Caco-2 (cell line): ENCODE measurements at regions not wholly inside any gene's neighbourhood (a gene's known extent, or its start where the extent isn't known, plus 50 kb on each side); places are given as distances from the start of the nearest gene placed in this dataset.

ENCODE experiments used
- BruUV-seq: library from RNA; stranded (reverse); fragments of 400-500 nt; replicated peaks from 2 replicates; lab custom pipeline; 2021; lab: Mats Ljungman, UMichigan
- CTCF ChIA-PET: fragments of 300-600 bp; sonication (Branson Sonifier 250); formaldehyde crosslinking; loops from one replicate; lab custom pipeline; 2022; ENCODE audit warnings: antibody characterized with exemption; lab: Charles Lee
- POLR2A ChIA-PET: fragments of 300-600 bp; sonication (Branson Sonifier 250); formaldehyde crosslinking; loops from one replicate; lab custom pipeline; 2022; ENCODE audit warnings: antibody characterized with exemption; lab: Charles Lee
- DNase-seq, 2 experiments: peaks; one replicate each; pipeline versions ENCODE4 v3.0.0 to v3.0.0-alpha.2; 2020 to 2022
- H3K27me3 ChIP-seq: replicated peaks from 2 replicates; pipeline ENCODE4 v1.6.0; 2011; ENCODE audit warnings: low read length; ENCODE audit not compliant: control insufficient read depth, insufficient read depth
- H3K36me3 ChIP-seq: 2 replicates; pipeline ENCODE4 v1.5.1; 2011; ENCODE audit warnings: low read length; ENCODE audit not compliant: control insufficient read depth, insufficient read depth
- H3K4me1 ChIP-seq: fragments of 250-450 bp; sonication (Bioruptor Pico); 2 replicates; pipeline ENCODE4 v1.5.1; 2020; ENCODE audit warnings: mild to moderate bottlenecking
- H3K4me3 ChIP-seq: 2 replicates; pipeline ENCODE4 v1.5.1; 2011; ENCODE audit warnings: low read depth, mild to moderate bottlenecking, control low read depth, low read length
- H3K9me3 ChIP-seq: fragments of 250-450 bp; sonication (Bioruptor Pico); 2 replicates; pipeline ENCODE4 v1.5.1; 2020; ENCODE audit warnings: mild to moderate bottlenecking, moderate library complexity
- H3K27ac Mint-ChIP-seq: one replicate; pipeline ENCODE4 v1.8.0; 2022; ENCODE audit warnings: mixed read lengths; ENCODE audit not compliant: unreplicated experiment
- H3K27me3 Mint-ChIP-seq: one replicate; pipeline ENCODE4 v1.8.0; 2022; ENCODE audit warnings: mixed read lengths; ENCODE audit not compliant: insufficient read depth, unreplicated experiment
- H3K36me3 Mint-ChIP-seq: one replicate; pipeline ENCODE4 v1.8.0; 2022; ENCODE audit warnings: mild to moderate bottlenecking, mixed read lengths; ENCODE audit not compliant: insufficient read depth, unreplicated experiment
- H3K4me1 Mint-ChIP-seq: one replicate; pipeline ENCODE4 v1.8.0; 2022; ENCODE audit warnings: low read depth, mixed read lengths; ENCODE audit not compliant: unreplicated experiment
- H3K4me3 Mint-ChIP-seq: one replicate; pipeline ENCODE4 v1.8.0; 2022; ENCODE audit warnings: mild to moderate bottlenecking, moderate library complexity, mixed read lengths; ENCODE audit not compliant: unreplicated experiment
- H3K9me3 Mint-ChIP-seq: one replicate; pipeline ENCODE4 v1.8.0; 2022; ENCODE audit warnings: mixed read lengths; ENCODE audit not compliant: unreplicated experiment
- intact Hi-C: fragments of 100-400 bp; cut with micrococcal nuclease; formaldehyde crosslinking; loops from one replicate; pipeline ENCODE4 v1.10.0; 2022; ENCODE audit not compliant: unreplicated experiment
- TF ChIP-seq, protein P1 (sequence below), 2 experiments: fragments of 200-600 bp in 1 of 2; IDR thresholded peaks; 1 replicate in 1 of 2; 2 replicates in 1 of 2; pipeline versions ENCODE4 v1.5.1 to v1.8.0; 2011 to 2022; ENCODE audit warnings: antibody characterized with exemption in 1 of 2, control low read depth in 1 of 2, inconsistent platforms in 1 of 2, low read depth in 1 of 2, low read length in 1 of 2, mild to moderate bottlenecking in 1 of 2, moderate library complexity in 1 of 2; ENCODE audit not compliant: insufficient read depth in 1 of 2, severe bottlenecking in 1 of 2, unreplicated experiment in 1 of 2

DNA sequence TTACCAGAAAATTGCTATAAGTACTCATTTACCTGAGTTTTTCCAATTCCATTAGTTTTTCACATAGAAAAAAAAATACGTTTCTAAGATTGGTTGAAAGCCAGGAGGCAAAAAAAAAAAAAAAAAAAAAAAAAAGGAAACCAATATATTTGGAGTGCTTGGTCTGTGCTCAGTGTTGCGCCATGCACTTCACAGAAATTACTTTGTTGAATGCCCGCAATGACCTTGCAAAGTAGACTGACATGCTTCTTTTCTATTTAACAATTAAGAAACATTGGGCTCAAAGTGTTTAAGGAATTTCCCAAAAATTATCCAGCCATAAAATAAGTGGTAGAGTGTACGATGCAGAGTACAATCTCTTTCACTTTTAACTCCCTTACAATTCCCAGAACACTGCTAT is 65.2 kb upstream of the PAPPA start:
- Histone ChIP-seq H3K9me3 (no peaks in the 10 kb centered on the region), H3K27me3 (no peaks in the 10 kb centered on the region), H3K4me3 (no peak overlapping the region), H3K36me3 (no peaks in the 10 kb centered on the region), H3K4me1 (no peaks in the 10 kb centered on the region)
- CTCF ChIA-PET: no interaction called here
- POLR2A ChIA-PET: no interaction called here
- Mint-ChIP-seq H3K9me3 (no peaks in the 10 kb centered on the region), H3K36me3 (no peaks in the 10 kb centered on the region), H3K27me3 (peaks cover 2% of the 10 kb centered on the region), H3K27ac (no peak overlapping the region), H3K4me3 (no peak overlapping the region), H3K4me1 (no peaks in the 10 kb centered on the region)
- BruUV-seq: no TSS peak
- intact Hi-C loops: no loop called here
- no peak for DNase-seq
- TF ChIP-seq, protein P1, sequence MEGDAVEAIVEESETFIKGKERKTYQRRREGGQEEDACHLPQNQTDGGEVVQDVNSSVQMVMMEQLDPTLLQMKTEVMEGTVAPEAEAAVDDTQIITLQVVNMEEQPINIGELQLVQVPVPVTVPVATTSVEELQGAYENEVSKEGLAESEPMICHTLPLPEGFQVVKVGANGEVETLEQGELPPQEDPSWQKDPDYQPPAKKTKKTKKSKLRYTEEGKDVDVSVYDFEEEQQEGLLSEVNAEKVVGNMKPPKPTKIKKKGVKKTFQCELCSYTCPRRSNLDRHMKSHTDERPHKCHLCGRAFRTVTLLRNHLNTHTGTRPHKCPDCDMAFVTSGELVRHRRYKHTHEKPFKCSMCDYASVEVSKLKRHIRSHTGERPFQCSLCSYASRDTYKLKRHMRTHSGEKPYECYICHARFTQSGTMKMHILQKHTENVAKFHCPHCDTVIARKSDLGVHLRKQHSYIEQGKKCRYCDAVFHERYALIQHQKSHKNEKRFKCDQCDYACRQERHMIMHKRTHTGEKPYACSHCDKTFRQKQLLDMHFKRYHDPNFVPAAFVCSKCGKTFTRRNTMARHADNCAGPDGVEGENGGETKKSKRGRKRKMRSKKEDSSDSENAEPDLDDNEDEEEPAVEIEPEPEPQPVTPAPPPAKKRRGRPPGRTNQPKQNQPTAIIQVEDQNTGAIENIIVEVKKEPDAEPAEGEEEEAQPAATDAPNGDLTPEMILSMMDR (IDR thresholded peaks at IDR 0.05; ENCODE audit: insufficient read depth in 1 of 2, low read depth in 1 of 2, low read length in 1 of 2, severe bottlenecking in 1 of 2, unreplicated experiment in 1 of 2): no peak

DNA sequence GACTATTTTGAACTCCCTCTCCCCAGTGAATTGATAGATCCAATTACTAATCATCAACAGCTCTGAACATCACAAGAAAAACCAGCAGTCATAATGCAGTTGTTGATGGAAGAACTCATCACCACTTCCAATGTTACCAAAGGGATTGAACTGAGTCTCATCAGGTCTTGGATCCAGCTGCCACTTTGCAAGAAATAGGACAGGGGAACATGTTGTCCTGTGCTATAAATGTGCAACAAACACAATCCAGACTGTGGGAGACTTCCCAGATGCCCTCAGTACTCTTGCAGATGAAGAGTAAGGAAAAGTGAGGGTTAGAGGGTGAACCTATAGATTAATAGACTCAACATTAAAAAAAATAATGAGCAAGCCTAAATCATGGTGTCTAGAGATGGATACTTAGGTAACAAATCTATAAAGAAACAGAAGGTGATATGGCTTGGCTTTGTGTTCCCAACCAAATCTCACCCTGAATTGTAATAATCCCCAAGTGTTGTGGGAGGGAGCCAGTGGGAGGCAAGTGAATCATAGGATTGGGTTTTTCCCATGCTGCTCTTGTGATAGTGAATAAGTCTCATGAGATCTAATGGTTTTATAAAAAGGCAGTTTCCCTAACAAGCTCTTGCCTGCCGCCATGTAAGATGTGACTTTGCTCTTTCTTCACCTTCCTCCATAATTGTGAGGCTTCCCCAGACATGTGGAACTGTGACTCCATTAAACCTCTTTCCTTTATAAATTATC is 63.4 kb upstream of the PAPPA start:
- H3K27me3 Mint-ChIP-seq: no peaks in the 10 kb centered on the region
- H3K9me3 Mint-ChIP-seq: no peaks in the 10 kb centered on the region
- Histone ChIP-seq H3K4me1 (no peaks in the 10 kb centered on the region), H3K4me3 (no peak overlapping the region), H3K36me3 (no peaks in the 10 kb centered on the region), H3K9me3 (no peaks in the 10 kb centered on the region), H3K27me3 (no peaks in the 10 kb centered on the region)
- H3K4me1 Mint-ChIP-seq: no peaks in the 10 kb centered on the region
- POLR2A ChIA-PET: no interaction called here
- H3K4me3 Mint-ChIP-seq: no peak overlapping the region
- H3K27ac Mint-ChIP-seq: no peak overlapping the region
- intact Hi-C loops: no loop called here
- DNase-seq: no peak
- CTCF ChIA-PET: no interaction called here
- no TSS peak for BruUV-seq
- no peaks in the 10 kb centered on the region for H3K36me3 Mint-ChIP-seq
- TF ChIP-seq, protein P1 (IDR thresholded peaks at IDR 0.05; ENCODE audit: insufficient read depth in 1 of 2, low read depth in 1 of 2, low read length in 1 of 2, severe bottlenecking in 1 of 2, unreplicated experiment in 1 of 2): no peak

DNA sequence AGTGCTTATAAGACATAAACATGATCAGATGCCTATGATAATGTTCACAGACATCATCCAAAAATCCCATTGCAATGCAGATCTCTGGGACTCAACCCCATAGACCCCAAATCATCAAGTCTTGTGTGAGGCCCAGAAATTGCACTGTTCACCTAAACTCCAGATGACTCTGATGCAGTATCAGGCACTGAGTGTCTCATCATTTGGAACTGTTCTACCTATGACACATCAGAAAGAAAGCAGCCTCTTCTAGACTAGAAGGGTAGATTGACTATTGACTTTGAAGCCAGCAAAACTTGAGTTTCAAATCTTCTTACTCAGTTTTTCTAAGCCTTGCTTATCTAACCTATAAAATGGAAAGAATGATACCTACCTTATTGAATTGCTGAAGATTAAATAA is 58.7 kb upstream of the PAPPA start:
- Mint-ChIP-seq H3K4me1 (no peaks in the 10 kb centered on the region), H3K4me3 (no peak overlapping the region), H3K36me3 (no peaks in the 10 kb centered on the region), H3K9me3 (no peaks in the 10 kb centered on the region), H3K27me3 (no peaks in the 10 kb centered on the region), H3K27ac (no peak overlapping the region)
- H3K9me3 ChIP-seq: no peaks in the 10 kb centered on the region
- ChIA-PET POLR2A (no interaction called here), CTCF (no interaction called here)
- H3K27me3 ChIP-seq: no peaks in the 10 kb centered on the region
- H3K4me3 ChIP-seq: no peak overlapping the region
- no peaks in the 10 kb centered on the region for H3K4me1 ChIP-seq
- TF ChIP-seq, protein P1 (IDR thresholded peaks at IDR 0.05; ENCODE audit: insufficient read depth in 1 of 2, low read depth in 1 of 2, low read length in 1 of 2, severe bottlenecking in 1 of 2, unreplicated experiment in 1 of 2): no peak
- no TSS peak for BruUV-seq
- no peak for DNase-seq
- intact Hi-C loops: no loop called here
- H3K36me3 ChIP-seq: no peaks in the 10 kb centered on the region
